Heart right ventricle (tissue), 16 donors: ENCODE measurements at regions not wholly inside any gene's neighbourhood (a gene's known extent, or its start where the extent isn't known, plus 50 kb on each side); places are given as distances from the start of the nearest gene placed in this dataset.

Experiments
- ATAC-seq, 8 donors: fragments of 200-7000 bp; cut with Tn5 transposase; one replicate each; pipeline ENCODE4 v1.9.1; 2020; ENCODE audit warnings: mild to moderate bottlenecking in 8 of 8, moderate library complexity in 8 of 8, moderate number of reproducible peaks in 1 of 8
- DNase-seq, 2 donors: peaks; one replicate each; pipeline ENCODE4 v3.0.0-alpha.2; 2020
- H3K27ac ChIP-seq, 10 donors: fragments of 200-600 bp; sonication (generic) in 2 of 10; one replicate each; pipeline versions ENCODE4 v1.5.0 to v1.8.0; 2020 to 2022; ENCODE audit warnings: mild to moderate bottlenecking in 3 of 10
- H3K27me3 ChIP-seq, 7 donors: fragments of 200-600 bp; one replicate each; pipeline ENCODE4 v1.8.0; 2021 to 2022; ENCODE audit warnings: mild to moderate bottlenecking in 2 of 7
- H3K36me3 ChIP-seq, 9 donors: fragments of 200-600 bp; sonication (generic) in 1 of 9; one replicate each; pipeline versions ENCODE4 v1.5.0 to v1.8.0; 2020 to 2022; ENCODE audit warnings: mild to moderate bottlenecking in 2 of 9
- H3K4me1 ChIP-seq, 9 donors: fragments of 200-600 bp; sonication (generic) in 1 of 9; one replicate each; pipeline versions ENCODE4 v1.5.0 to v1.8.0; 2020 to 2022; ENCODE audit warnings: mild to moderate bottlenecking in 4 of 9
- H3K4me3 ChIP-seq, 10 donors: fragments of 200-600 bp; sonication (generic) in 2 of 10; one replicate each; pipeline versions ENCODE4 v1.5.0 to v1.8.0; 2020 to 2022; ENCODE audit warnings: mild to moderate bottlenecking in 7 of 10, moderate library complexity in 2 of 10
- H3K9me3 ChIP-seq, 11 donors: fragments of 200-600 bp in 10 of 11; sonication (generic) in 2 of 11; one replicate each; pipeline versions ENCODE4 v1.5.0 to v1.8.0; 2013 to 2022; ENCODE audit warnings: mild to moderate bottlenecking in 2 of 11, control low read depth in 1 of 11, moderate library complexity in 1 of 11
- WGBS, 2 donors: extraction: QIAGEN DNeasy Blood & Tissue Kit; methylation state at CpG; one replicate each; pipeline ENCODE4 v1.1.7; 2013; ENCODE audit warnings: inconsistent platforms in 1 of 2; 5-methylcytosine and 5-hydroxymethylcytosine counted together
- intact Hi-C, 10 donors: fragments of 100-400 bp; cut with DNase I; formaldehyde crosslinking; loops; one replicate each; pipeline versions ENCODE4 v1.11.1 to v1.14.2; 2022
- TF ChIP-seq, protein P1 (sequence below), 9 donors: fragments of 200-600 bp; sonication (generic) in 2 of 9; IDR thresholded peaks; one replicate each; pipeline versions ENCODE4 v1.5.0 to v1.8.0; 2021 to 2022; ENCODE audit warnings: antibody characterized with exemption in 9 of 9, mild to moderate bottlenecking in 5 of 9, moderate library complexity in 1 of 9
- donor health status: Arrhythmogenic right ventricular cardiomyopathy.
- donor health status: ischemic (EF 13 %, LVEDD 7.1; RV severe dilation, severe dysfunction).
- donor health status: healthy with polysubstance abuse.
- donor health status: DM: no; HTN: yes; CAD: no.
- donor health status: DM: no; HTN: no; CAD: no.
- donor health status: ischemic (EF 25% LVEDD 6.9; RV normal size, moderate dysfunction).
- donor health status: ischemic (EF 25% LVEDD 5.7; RV mildly dilated, moderate dysfunction).
- donor health status: healthy.
- donor health status: DM: yes; HTN: yes; CAD: no.
- donor health status: Ischemic cardiomyopathy.
- donor health status: ischemic (EF 35%, LVEDD 5.7; RV mildly dilated, moderate dysfunction).
- donor health status: nonischemic (EF 11% LVEDD 7.7; RV severe dilation, severe dysfunction).
- donor health status: DM: yes; HTN: yes; CAD: no.
- donor health status: PGD.
- donor health status: ischemic (EF 29% LVEDD 5.4; RV normal size, mild dysfunction).
- donor health status: nonischemic (EF 23%, LVEDD 6.1; RV moderate dilation, normal function).

DNA sequence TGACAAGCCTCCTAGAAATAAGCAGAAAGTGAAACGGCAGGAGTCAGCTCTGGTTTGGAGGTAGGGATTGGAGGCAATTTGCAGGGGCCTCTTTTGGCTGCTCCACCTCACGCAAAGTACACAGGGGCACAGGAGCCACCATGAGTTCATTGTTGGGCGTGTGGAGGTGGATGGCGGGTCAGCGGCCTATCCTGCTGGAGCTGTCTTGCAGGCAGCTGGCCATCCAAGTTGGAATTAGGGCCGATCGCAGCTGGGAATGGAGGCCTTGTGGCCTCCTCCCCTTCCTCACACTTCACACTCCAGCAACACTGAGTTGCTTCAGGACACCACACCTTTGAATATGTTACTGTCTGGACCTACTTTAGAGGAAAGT lies 171.5 kb downstream of the MYCN start:
- H3K9me3 ChIP-seq = no peaks in the 10 kb centered on the region
- no peak for DNase-seq
- ATAC-seq = no peak
- WGBS, 2 donors = 96 to 98% methylated on average over 7 of the region's 7 CpGs
- H3K4me1 ChIP-seq = no peaks in the 10 kb centered on the region
- H3K36me3 ChIP-seq = no peaks in the 10 kb centered on the region
- no peak overlapping the region for H3K27ac ChIP-seq
- TF ChIP-seq, protein P1, sequence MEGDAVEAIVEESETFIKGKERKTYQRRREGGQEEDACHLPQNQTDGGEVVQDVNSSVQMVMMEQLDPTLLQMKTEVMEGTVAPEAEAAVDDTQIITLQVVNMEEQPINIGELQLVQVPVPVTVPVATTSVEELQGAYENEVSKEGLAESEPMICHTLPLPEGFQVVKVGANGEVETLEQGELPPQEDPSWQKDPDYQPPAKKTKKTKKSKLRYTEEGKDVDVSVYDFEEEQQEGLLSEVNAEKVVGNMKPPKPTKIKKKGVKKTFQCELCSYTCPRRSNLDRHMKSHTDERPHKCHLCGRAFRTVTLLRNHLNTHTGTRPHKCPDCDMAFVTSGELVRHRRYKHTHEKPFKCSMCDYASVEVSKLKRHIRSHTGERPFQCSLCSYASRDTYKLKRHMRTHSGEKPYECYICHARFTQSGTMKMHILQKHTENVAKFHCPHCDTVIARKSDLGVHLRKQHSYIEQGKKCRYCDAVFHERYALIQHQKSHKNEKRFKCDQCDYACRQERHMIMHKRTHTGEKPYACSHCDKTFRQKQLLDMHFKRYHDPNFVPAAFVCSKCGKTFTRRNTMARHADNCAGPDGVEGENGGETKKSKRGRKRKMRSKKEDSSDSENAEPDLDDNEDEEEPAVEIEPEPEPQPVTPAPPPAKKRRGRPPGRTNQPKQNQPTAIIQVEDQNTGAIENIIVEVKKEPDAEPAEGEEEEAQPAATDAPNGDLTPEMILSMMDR (IDR thresholded peaks at IDR 0.05) = no peak
- peaks cover 0 to 27% (median 11%) of the 10 kb centered on the region in 7 donors for H3K27me3 ChIP-seq
- H3K4me3 ChIP-seq = no peak overlapping the region
- intact Hi-C loops = no loop called here

DNA sequence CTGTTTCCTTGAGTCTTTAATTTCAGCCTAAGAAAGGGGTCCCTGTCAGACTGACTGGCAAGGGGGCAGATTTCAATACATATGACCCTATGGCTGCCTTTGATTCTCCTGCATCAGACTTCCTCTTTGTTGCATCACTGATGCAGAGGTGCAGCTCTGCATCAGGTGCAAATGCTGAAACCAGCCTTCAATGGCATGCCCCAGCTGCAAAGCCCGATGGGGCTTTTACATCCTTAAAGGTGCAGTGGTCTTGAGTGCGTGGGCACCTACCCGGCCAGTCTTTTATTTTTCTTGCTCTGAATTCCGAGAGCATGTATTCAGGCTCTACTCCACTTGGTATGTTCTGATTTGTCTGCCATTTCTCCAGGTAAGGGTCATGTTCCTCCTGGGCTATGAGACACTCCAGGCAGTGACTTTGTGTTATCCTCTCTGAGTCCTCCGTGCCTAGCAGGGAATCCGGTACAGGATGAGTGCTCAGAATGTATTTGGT lies 169.5 kb downstream of the MYCN start:
- Histone ChIP-seq H3K9me3 (no peaks in the 10 kb centered on the region), H3K27ac (no peak overlapping the region), H3K4me3 (no peak overlapping the region), H3K4me1 (no peaks in the 10 kb centered on the region), H3K36me3 (no peaks in the 10 kb centered on the region), H3K27me3 (peaks cover 0 to 47% (median 29%) of the 10 kb centered on the region in 7 donors)
- DNase-seq = no peak
- intact Hi-C loops = no loop called here
- ATAC-seq = no peak
- TF ChIP-seq, protein P1 (IDR thresholded peaks at IDR 0.05) = no peak
- whole genome bisulfite sequencing, 2 donors = 88 to 90% methylated on average over 6 of the region's 6 CpGs

DNA sequence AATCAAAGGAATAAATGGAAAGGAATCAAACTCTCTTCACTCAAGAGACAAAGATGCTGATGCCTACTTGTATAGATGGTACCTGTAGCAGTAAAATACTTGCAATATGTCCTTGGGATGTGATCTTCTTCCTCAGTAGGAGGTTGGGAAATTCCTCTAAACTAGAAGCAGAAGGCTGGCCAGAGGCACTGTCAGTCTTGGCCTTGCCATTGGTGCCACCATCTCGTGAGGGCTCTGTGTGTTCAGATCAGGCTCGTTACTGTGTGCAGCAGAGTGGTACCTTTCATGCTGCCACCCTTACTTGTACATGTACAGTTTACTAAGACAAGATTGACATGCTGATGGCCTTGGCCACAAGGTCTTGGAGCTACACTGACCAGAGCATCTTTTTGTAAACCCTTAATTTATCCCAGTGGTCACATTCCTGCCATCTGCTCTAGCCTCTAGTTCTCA lies 169.0 kb downstream of the MYCN start:
- intact Hi-C loops = no loop called here
- H3K27ac ChIP-seq = no peak overlapping the region
- H3K4me1 ChIP-seq = no peaks in the 10 kb centered on the region
- no peaks in the 10 kb centered on the region for H3K9me3 ChIP-seq
- DNase-seq (no peak), ATAC-seq (no peak)
- H3K27me3 ChIP-seq = peaks cover 0 to 52% (median 33%) of the 10 kb centered on the region in 7 donors
- TF ChIP-seq, protein P1 (IDR thresholded peaks at IDR 0.05) = no peak
- no peak overlapping the region for H3K4me3 ChIP-seq
- no peaks in the 10 kb centered on the region for H3K36me3 ChIP-seq
- WGBS, 2 donors = 90 to 98% methylated on average over 2 of the region's 2 CpGs

DNA sequence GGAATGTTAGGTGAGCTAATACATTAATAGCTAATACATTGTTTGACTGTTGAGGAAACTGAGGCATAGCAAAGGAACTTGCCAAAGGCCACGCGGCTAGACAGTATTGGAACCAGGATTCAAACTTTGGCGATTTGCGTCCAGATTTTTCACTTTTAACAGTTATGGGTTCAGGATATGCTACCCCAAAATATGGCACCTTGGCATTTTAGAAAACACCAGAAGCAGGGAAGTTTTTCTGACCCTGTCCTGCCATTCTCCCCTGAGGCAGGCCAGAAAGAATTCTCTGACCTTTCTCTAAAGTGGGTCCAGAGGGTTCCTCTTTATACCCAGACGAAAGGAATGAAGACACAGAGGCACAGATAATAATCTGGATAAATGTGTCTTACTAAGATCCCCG lies 166.9 kb downstream of the MYCN start:
- no peak for DNase-seq
- no peak for ATAC-seq
- no peak overlapping the region for H3K27ac ChIP-seq
- H3K4me3 ChIP-seq = no peak overlapping the region
- H3K9me3 ChIP-seq = no peaks in the 10 kb centered on the region
- whole genome bisulfite sequencing, 2 donors = 97 to 98% methylated on average over 6 of the region's 6 CpGs
- intact Hi-C loops = no loop called here
- no peaks in the 10 kb centered on the region for H3K36me3 ChIP-seq
- TF ChIP-seq, protein P1 (IDR thresholded peaks at IDR 0.05) = no peak
- H3K4me1 ChIP-seq = no peaks in the 10 kb centered on the region
- H3K27me3 ChIP-seq = peaks cover 0 to 71% (median 50%) of the 10 kb centered on the region in 7 donors
